ENCODE measurements at regions not wholly inside any gene's neighbourhood (a gene's known extent, or its start where the extent isn't known, plus 50 kb on each side); places are given as distances from the start of the nearest gene placed in this dataset.

- H2AFZ ChIP-seq (ENCODE audit: low read length) = no peak overlapping the region
- no peak overlapping the region for H3K4me3 ChIP-seq (ENCODE audit: low read length, poor library complexity, severe bottlenecking)
- H3K9ac ChIP-seq (ENCODE audit: low read depth, low read length, poor library complexity, severe bottlenecking) = no peak overlapping the region
- TF ChIP-seq EZH2phosphoT487 (IDR thresholded peaks at IDR 0.05; ENCODE audit: borderline replicate concordance) (no peak), CTCF (conservative IDR thresholded peaks at IDR 0.05; ENCODE audit: low read length) (no peak)
- no peaks in the 10 kb centered on the region for H4K20me1 ChIP-seq (ENCODE audit: insufficient read depth, low read length, poor library complexity, severe bottlenecking)
- H3K4me1 ChIP-seq (ENCODE audit: insufficient read depth, low read length, poor library complexity, severe bottlenecking) = no peaks in the 10 kb centered on the region
- no peaks in the 10 kb centered on the region for H3K9me3 ChIP-seq (ENCODE audit: insufficient read depth, low read depth, low read length)
- H3K4me2 ChIP-seq (ENCODE audit: low read depth, low read length, poor library complexity, severe bottlenecking) = no peak overlapping the region
- no peaks in the 10 kb centered on the region for H3K9me2 ChIP-seq (replicated peaks; ENCODE audit: low read depth, low read length)
- no peaks in the 10 kb centered on the region for H3K36me3 ChIP-seq (ENCODE audit: insufficient read depth, low read length)
- no peaks in the 10 kb centered on the region for H3K79me2 ChIP-seq (ENCODE audit: insufficient read depth, low read length)
- no peaks in the 10 kb centered on the region for H3K27me3 ChIP-seq (ENCODE audit: insufficient read depth, low read length, poor library complexity, severe bottlenecking)
- no peaks in the 10 kb centered on the region for H3F3A ChIP-seq (ENCODE audit: low read depth)
These were observed 74.4 kb upstream of the KLHL25 start for GRCh38 chr15:85869124-85869523.

- H2AFZ ChIP-seq (ENCODE audit: low read length) = no peak overlapping the region
- no peaks in the 10 kb centered on the region for H3K4me1 ChIP-seq (ENCODE audit: insufficient read depth, low read length, poor library complexity, severe bottlenecking)
- no peaks in the 10 kb centered on the region for H3K36me3 ChIP-seq (ENCODE audit: insufficient read depth, low read length)
- no peaks in the 10 kb centered on the region for H4K20me1 ChIP-seq (ENCODE audit: insufficient read depth, low read length, poor library complexity, severe bottlenecking)
- H3K79me2 ChIP-seq (ENCODE audit: insufficient read depth, low read length) = no peaks in the 10 kb centered on the region
- H3K4me3 ChIP-seq (ENCODE audit: low read length, poor library complexity, severe bottlenecking) = no peak overlapping the region
- no peaks in the 10 kb centered on the region for H3K9me2 ChIP-seq (replicated peaks; ENCODE audit: low read depth, low read length)
- no peak overlapping the region for H3K9ac ChIP-seq (ENCODE audit: low read depth, low read length, poor library complexity, severe bottlenecking)
- H3K27me3 ChIP-seq (ENCODE audit: insufficient read depth, low read length, poor library complexity, severe bottlenecking) = no peaks in the 10 kb centered on the region
- H3F3A ChIP-seq (ENCODE audit: low read depth) = no peaks in the 10 kb centered on the region
- no peaks in the 10 kb centered on the region for H3K9me3 ChIP-seq (ENCODE audit: insufficient read depth, low read depth, low read length)
- TF ChIP-seq EZH2phosphoT487 (IDR thresholded peaks at IDR 0.05; ENCODE audit: borderline replicate concordance) (no peak), CTCF (conservative IDR thresholded peaks at IDR 0.05; ENCODE audit: low read length) (no peak)
- no peak overlapping the region for H3K4me2 ChIP-seq (ENCODE audit: low read depth, low read length, poor library complexity, severe bottlenecking)
These were observed 75.7 kb upstream of the KLHL25 start for GRCh38 chr15:85870216-85871014.

GRCh38 chr15:85871545-85871944 is 76.8 kb upstream of the KLHL25 start:
- H3K79me2 ChIP-seq (ENCODE audit: insufficient read depth, low read length) = no peaks in the 10 kb centered on the region
- H3F3A ChIP-seq (ENCODE audit: low read depth) = no peaks in the 10 kb centered on the region
- H3K4me1 ChIP-seq (ENCODE audit: insufficient read depth, low read length, poor library complexity, severe bottlenecking) = no peaks in the 10 kb centered on the region
- no peaks in the 10 kb centered on the region for H3K36me3 ChIP-seq (ENCODE audit: insufficient read depth, low read length)
- H3K9me2 ChIP-seq (replicated peaks; ENCODE audit: low read depth, low read length) = no peaks in the 10 kb centered on the region
- H3K9me3 ChIP-seq (ENCODE audit: insufficient read depth, low read depth, low read length) = no peaks in the 10 kb centered on the region
- H3K9ac ChIP-seq (ENCODE audit: low read depth, low read length, poor library complexity, severe bottlenecking) = no peak overlapping the region
- no peak overlapping the region for H2AFZ ChIP-seq (ENCODE audit: low read length)
- no peak overlapping the region for H3K4me2 ChIP-seq (ENCODE audit: low read depth, low read length, poor library complexity, severe bottlenecking)
- H3K4me3 ChIP-seq (ENCODE audit: low read length, poor library complexity, severe bottlenecking) = no peak overlapping the region
- H3K27me3 ChIP-seq (ENCODE audit: insufficient read depth, low read length, poor library complexity, severe bottlenecking) = no peaks in the 10 kb centered on the region
- TF ChIP-seq EZH2phosphoT487 (IDR thresholded peaks at IDR 0.05; ENCODE audit: borderline replicate concordance) = no peak
- no peak for TF ChIP-seq CTCF (conservative IDR thresholded peaks at IDR 0.05; ENCODE audit: low read length)
- H4K20me1 ChIP-seq (ENCODE audit: insufficient read depth, low read length, poor library complexity, severe bottlenecking) = no peaks in the 10 kb centered on the region

Measured in Loucy (cell line).